KBM-7 (cell line): ENCODE measurements at regions not wholly inside any gene's neighbourhood (a gene's known extent, or its start where the extent isn't known, plus 50 kb on each side); places are given as distances from the start of the nearest gene placed in this dataset.
"Not testable (repeated sequence)": the region's sequence is repeated elsewhere in the genome, so short reads cannot be mapped to it uniquely, and the experiment has no call there.

ENCODE experiments used
- DNase-seq: peaks from one replicate; pipeline ENCODE4 v3.0.0-alpha.2; 2015
- in situ Hi-C: fragments of 300-500 bp; cut with MboI; formaldehyde crosslinking; loops from 2 replicates; pipeline ENCODE4 v1.14.3; 2020; ENCODE audit warnings: low sequenced_read_pairs, low pct_unique_long_range_greater_than_20kb, mixed read lengths

DNA sequence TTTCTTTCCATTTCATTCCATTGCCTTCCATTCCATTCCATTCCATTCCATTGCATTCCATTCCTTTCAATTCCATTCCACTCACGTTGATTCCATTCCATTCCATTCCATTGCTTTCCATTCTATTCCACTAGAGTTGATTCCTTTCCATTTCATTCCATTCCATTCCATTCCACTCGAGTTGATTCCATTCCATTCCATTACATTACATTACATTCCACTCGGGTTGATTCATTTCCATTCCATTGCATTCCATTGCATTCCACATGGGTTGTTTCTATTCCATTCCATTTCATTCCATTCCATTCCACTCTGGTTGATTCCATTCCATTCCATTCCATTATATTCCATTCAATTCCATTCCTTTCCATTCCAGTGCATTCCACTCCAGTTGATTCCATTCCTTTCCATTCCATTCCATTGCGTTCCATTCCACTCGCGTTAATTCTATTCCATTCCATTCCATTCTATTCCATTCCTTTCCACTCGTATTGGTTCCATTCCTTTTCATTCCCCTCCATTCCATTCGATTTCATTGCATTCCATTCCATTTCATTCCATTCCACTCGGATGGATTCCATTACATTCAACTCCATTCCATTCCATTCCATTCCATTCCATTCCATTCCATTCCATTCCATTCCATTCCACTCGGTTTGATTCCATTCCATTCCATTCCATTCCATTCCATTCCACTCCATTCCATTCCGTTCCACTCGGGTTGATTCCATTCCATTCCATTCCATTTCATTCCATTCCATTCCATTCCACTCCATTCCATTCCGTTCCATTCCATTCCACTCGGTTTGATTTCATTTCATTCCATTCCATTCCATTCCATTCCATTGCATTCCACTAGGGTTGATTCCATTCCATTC, 1139.1 kb downstream of the RPIA start:
- DNase-seq, in situ Hi-C loops: not testable (repeated sequence)

DNA sequence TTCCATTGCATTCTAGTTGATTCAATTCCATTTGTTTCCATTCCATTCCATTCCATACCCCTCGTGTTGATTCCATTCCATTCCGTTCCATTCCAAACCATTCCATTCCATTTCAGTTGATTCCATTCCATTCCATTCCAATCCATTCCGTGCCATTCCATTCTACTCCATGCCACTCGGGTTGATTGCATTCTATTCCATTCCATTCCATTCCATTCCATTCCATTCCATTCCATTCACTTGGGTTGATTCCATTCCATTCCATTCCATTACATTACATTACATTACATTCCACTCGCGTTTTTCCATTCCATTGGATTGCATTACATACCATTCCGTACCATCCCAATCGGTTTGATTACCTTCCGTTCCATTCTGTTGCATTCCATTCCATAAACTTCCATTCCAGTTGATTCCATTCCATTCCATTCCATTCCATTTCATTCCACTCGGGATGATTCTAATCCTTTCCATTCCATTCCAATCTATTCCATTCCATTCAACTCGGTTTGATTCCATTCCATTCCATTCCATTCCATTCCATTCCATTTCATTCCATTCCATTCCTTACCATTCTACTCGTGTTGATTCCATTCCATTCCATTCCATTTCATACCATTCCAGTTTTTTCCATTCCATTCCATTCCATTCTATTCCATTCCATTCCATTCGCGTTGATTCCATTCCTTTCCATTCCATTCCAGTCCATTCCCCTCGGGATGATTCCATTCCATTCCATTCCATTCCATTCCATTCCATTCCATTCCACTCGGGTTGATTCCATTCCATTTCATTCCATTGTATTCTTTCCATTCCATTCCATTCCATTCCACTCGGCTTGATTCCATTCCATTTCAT, 1140.4 kb downstream of the RPIA start:
- DNase-seq = no peak
- in situ Hi-C loops = no loop called here

DNA sequence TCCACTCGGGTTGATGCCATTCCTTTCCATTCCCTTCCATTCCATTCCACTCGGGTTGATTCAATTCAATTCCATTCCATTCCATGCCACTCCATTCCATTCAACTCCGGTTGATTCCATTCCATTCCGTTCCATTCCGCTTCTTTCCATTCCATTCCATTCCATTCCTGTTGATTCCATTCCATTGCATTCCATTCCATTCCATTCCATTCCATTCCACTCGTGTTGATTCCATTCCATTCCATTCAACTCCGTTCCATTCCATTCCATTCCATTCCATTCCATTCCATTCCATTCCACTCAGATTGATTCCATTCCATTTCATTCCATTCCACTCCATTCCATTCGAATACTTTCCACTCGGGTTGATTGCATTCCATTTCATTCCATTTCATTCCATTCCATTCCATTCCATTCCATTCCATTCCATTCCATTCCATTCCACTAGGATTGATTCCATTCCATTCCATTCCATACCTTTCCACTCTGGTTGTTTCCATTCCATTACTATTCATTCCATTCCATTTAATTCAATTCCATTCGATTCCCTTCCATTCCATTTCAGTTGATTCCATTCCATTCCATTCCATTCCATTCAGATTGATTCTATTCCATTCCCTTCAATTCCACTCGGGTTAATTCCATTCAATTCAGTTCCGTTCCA, 1141.8 kb downstream of the RPIA start:
- DNase-seq = no peak
- in situ Hi-C loops = no loop called here

DNA sequence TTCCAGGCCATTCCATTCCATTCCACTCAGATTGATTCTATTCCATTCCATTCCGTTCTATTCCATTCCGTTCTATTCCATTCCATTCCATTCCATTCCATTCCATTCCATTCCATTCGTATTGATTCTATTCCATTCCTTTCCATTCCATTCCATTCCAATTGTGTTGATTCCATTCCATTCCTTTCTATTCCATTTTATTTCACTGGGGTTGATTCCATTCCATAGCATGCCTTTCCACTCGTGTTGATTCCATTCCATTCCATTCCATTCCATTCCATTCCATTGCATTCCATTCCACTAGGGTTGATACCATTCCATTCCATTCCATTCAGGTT, 1142.3 kb downstream of the RPIA start:
- in situ Hi-C loops = no loop called here
- DNase-seq = peak; percentile 12

DNA sequence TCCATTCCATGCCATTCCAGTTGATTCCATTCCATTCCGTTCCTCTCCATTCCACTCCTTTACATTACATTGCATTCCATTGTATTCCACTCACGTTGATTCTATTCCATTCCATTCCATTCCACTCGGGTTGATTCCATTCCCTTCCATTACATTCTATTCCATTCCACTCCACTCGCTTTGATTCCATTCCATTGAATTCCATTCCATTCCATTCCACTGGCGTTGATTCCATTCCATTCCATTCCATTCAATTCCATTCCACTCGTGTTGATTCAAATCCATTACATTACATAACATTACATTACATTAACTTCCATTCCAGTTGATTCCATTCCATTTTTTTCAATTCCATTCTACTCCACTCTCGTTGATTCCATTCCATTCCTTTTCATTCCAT, 1142.8 kb downstream of the RPIA start:
- in situ Hi-C loops = no loop called here
- no peak for DNase-seq

DNA sequence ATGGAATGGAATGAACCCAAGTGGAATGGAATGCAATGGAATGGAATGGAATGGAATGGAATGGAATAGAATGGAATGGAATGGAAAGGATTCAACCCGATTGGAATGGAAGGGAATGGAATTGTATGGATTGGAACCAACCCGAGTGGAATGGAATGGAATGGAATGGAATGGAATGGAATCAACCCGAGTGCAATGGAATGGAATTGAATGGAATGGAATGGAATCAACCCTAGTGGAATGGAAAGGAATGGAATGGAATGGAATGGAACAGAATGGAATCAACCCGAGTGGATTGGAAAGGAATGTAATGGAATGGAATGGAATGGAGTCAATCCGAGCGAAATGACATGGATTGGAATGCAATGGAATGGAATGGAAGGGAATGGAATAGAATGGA, 1144.9 kb downstream of the RPIA start:
- in situ Hi-C loops, DNase-seq: not testable (repeated sequence)

DNA sequence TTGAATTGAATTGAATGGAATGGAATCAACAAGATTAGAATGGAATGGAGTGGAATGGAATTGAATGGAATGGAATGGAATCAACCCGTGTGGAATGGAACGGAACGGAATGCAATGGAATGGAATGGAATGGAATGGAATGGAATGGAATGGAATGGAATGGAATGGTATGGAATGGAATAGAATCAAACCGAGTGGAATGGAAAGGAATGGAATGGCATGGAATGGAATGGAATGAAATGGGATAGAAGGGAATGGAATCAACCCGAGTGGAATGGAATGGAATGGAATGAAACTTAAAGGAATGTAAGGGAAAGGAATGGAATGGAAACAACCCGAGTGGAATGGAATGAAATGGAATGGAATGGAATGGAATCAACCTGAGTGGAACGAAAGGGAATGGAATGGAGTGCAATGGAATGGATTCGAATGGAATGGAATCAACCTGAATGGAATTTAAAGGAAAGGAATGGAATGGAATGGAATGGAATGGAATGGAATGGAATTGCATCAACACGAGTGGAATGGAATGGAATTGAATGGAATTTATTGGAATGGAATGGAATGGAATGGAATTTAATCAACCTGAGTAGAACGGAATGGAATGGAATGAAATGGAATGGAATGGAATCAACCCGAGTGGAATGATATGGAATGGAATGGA, 1146.6 kb downstream of the RPIA start:
- in situ Hi-C loops = no loop called here
- DNase-seq = no peak

DNA sequence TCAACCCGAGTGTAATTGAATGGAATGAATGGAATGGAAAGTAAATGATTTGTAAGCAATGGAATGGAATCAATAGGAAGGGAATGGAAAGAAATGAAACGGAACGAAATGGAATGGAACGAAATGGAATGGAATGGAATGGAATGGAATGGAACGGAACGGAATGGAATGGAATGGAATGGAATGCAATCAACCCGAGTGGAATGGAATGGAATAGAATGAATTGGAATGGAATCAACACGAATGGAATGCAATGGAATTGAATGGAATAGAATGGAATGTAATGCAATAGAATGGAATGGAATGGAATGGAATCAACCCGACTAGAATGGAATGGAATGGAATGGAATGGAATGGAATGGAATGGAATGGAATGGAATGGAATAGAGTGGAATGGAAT, 1148.7 kb downstream of the RPIA start:
- DNase-seq, in situ Hi-C loops: not testable (repeated sequence)

DNA sequence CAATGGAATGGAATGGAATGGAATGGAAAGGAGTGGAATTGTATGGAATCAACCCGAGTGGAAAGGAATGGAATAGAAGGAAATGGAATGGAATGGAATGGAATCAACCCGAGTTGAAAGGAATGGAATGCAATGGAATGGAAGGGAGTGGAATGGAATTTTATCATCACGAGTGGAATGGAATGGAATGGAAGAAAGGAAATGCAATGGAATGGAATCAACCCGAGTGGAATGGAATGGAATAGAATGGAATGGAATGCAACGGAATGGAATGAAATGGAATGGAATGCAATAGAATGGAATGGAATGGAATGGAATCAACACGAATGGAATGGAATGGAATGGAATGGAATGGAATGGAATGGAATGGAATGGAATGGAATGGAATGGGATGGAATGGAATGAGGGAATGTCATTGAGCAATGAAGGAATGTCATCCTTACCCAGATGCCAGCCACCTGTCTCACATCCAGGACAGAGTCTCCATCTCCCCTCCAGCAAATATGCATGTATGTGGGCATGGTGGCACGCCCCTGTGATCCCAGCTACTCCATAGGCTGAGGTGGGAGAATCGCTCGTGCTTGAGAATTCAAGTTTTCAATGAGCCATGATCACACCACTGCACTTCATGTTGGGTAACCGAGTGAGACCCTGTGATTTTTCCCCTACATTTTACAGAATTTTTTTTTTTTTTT, 1149.5 kb downstream of the RPIA start:
- in situ Hi-C loops, DNase-seq: not testable (repeated sequence)

DNA sequence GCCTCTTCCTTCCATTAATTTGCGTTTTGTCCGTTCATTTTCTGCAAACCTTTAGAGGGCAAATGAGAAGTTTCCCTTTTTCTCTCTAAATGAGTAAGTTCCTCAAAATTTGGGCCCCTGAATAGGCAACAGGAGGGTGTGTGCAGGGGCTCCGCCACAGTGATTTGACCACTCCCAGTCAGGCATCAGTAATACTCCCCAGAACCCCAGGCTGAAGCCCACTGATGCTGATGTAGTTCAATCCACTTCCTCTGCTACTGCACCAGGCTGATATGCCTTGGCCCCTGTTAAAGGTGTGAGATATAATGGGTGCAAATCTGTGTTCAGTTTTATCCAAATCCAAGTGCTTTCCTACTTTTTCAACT, 1150.0 kb downstream of the RPIA start:
- in situ Hi-C loops = no loop called here
- DNase-seq = no peak

DNA sequence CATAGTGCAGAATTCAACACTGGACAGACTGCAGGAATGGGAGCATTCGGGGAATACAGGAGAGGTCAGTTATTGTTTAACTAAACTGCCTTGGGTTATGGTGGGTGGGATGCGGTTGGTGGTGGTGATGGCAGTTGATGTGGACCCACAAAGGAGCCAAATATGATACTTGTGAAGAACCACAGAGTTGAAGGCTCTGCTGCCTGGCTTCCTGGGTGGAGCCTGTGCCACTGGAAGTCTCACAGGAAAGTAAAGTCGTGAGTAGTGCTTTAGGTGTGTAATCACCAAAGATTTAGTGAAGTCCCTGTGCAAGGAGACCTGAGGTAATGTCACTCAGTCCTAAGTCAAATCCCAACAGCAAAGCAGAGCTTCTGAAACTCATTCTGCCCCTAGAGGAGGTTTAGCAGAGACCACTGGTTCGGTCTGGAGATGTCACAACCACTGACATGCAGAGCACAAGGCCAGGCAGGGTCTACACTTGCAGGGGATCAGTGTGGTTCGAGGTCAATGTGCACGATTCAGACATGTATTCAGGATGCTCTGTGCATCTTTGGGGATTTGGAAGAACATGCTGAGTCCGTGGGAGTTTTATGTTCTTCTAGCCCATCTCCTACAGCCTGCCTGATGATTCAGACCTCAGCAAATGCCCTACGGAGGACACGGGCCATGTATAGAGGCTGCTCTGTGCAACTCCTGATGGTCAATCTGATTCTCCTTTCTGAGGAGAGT, 1150.9 kb downstream of the RPIA start:
- no peak for DNase-seq
- in situ Hi-C loops = no loop called here

DNA sequence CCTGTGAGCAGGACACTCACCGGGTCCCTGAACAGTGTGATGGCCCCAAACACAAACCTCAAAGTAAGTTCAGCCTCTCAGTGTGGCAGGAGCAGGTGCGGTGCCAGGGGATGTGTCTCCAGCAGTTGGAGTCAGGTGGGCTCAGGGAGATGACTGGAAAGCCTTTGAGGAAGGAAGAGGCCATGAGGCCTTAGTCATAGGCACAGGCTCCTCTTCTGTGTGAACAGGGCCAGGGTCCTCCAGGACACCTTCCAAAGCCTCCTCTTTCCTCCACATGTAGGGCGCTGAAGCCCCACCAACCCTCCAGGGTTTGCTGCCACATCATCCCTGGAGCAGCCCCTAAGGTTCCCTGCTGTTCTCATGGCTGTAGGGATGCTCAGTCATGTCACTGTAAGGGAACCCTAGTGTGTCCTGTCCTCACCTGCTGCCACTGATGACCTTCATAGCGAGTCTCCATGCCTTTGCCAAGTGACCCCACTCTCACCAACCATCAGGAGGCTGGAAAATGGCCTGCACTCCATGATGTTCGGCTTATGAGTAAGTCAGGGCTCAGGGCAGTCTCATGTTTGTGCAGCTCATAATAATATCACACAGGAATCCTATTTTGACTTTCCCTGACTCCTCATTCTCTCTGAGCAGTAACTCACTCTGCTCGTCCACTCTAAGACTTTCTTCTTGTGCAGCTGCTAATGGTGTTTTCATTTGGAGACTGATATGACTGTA, 1152.9 kb downstream of the RPIA start:
- DNase-seq = no peak
- in situ Hi-C loops = no loop called here

DNA sequence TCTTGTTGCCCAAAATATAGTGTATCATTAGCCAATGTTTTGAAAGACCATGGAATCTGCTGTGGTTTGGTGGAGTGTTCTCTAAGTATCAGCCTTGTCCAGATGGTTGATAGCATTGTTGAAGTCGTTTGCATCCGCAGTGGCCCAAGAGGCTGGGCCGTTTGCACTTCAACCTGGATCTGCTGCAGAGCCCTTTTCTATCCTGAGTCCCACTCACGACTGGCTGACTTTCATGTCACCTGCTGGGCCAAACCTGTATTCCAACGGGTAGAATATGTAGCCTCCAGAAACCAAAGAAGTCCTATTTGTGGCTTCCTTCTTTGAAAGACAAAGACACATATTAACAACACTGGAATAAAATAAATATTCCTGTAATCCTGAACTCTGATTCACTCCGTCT, 1154.1 kb downstream of the RPIA start:
- DNase-seq = no peak
- in situ Hi-C loops = no loop called here

DNA sequence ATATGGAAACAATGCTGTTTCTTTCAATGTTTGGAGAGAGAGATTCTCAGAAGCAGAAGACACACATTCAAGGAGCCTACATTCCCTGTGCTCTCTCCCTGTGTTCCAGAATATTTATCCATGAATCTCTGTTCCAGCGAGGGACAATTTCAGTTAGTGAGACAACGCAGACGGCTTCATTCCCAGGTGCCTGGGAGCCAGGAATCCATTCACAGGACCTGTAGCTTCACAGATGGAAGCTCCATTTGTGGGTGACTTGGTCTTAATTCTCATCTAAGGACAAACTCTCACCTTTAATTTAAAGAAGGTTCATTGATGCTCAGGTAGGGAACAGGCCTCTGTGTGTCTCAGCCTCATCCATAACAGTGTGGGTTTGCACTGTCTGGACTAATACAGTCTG, 1156.6 kb downstream of the RPIA start:
- DNase-seq = no peak
- in situ Hi-C loops = no loop called here

DNA sequence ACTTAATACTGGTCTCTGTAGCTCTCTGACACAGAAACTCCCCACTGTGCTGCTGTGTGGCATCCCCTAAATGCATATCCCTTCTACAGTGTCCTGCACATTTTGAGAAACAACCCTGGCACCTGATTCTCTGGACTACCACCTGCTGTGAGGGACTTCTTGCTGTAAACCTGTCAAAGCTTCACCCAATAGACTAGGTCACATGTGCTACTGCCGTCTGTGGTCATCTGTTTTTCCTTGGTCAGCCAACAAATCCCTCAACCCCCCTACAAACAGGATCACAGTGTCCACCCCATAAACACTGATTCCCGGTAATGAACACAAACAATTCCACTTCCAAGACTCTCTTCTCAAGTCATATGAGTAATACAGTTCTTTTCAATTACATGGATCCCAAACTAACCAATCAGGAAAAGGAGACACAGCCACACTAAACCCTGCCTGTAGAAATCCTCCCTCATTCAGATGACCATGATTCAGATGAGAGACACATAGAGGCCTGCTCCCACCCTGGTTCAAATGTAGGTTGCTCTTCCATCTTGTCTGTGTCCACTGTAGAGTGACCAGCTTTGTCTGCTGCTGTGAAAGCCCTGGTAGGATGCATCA, 1157.4 kb downstream of the RPIA start:
- in situ Hi-C loops = no loop called here
- no peak for DNase-seq

DNA sequence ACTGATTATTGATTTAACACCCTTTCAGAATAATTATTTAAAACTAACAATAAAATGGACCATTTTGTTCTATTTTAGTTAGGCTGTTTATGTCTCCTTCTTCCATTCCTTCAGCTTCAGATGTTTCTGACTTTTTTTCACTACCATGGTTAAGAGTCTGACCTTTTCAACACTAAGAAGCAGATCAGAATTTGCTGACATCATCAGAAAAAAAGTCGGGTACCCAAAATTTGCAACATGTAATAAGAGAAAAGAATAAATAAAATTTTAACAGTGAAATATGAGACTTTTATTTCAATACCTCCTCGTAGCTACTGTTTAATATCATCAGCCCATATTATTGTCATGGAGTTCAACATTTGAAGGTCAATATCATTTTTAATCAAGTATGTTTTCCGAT, 1158.3 kb downstream of the RPIA start:
- in situ Hi-C loops = no loop called here
- no peak for DNase-seq

DNA sequence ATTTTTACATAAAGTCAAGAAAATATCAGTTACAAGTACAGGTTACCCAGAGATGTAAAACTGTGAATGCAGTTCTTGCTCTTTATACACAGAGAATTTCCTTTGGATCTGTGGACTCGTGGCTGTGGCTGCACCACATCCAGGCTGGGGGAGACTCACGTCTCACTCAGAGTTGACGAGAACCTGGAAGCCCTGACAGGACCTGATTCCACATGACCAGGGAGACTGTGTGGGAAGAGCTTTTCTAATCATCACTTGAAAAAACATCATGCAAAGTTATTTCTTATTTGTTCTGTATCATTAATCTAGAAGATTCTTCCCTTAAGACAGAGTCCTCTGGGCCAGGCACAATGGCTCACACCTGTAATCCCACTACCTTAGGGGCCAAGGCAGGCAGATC, 1159.0 kb downstream of the RPIA start:
- no peak for DNase-seq
- in situ Hi-C loops = no loop called here
